HG02970 (cell line): ENCODE measurements at regions not wholly inside any gene's neighbourhood (a gene's known extent, or its start where the extent isn't known, plus 50 kb on each side); places are given as distances from the start of the nearest gene placed in this dataset.

Source experiments
- ATAC-seq: cut with Tn5 transposase; IDR thresholded peaks from one replicate; pipeline ENCODE4 v1.9.1; 2021; ENCODE audit warnings: mild to moderate bottlenecking, moderate library complexity, moderate number of reproducible peaks; ENCODE audit not compliant: unreplicated experiment, low FRiP score

DNA sequence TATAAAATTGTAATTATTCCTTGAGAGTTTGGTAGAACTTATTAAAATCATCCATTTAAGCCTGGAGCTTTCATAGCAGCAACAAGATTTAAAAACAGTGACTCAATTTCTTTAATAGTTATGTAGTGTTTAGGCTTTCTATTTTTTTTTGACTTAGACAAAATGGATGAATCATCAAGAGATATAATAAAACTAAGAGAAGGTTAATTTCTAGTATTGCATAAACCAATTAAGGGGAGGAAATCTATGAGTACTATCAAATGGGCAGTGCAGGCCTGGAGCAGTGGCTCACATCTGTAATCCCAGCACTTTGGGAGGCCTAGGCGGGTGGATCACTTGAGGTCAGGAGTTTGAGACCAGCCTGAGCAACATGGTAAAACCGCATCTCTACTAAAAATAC lies 416.3 kb upstream of the USP24 start:
- ATAC-seq, result no peak

DNA sequence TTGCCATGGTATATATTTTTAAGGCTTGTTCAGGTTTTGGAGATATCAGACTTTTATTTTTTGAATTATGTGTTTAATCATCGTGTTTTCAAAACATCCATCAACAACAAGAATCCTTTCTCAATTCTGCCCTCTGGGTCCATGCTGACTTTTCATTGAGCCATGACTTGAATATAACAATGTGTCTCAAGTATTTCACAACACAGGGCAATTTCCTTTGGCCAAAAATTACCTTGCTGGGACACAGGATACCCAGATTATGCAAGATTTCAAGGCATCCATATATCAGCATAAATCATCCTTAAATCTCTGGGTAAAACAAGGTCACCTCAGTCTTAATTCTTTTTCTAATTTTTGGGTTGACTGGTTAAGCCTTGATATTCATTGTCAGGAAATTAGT lies 411.2 kb upstream of the USP24 start:
- no peak for ATAC-seq

DNA sequence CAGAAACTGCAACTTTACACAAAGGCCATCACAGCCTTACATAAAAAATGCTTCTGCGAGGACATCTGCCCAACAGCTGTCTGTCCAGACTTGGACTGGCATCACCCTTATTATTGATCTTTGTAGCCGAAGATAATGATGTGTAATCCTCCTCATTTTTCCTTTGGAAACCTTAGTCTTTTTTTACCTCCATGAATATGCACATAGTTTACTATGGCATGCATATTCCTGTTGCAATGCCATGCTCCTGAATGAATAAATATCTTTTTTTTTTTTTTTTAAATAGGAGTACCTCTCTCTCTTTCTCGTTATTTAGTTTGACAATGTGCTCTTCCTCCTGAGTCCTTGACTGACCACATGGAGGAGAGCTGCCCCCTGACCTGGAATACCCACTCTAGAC lies 409.6 kb upstream of the USP24 start:
- ATAC-seq, result no peak

DNA sequence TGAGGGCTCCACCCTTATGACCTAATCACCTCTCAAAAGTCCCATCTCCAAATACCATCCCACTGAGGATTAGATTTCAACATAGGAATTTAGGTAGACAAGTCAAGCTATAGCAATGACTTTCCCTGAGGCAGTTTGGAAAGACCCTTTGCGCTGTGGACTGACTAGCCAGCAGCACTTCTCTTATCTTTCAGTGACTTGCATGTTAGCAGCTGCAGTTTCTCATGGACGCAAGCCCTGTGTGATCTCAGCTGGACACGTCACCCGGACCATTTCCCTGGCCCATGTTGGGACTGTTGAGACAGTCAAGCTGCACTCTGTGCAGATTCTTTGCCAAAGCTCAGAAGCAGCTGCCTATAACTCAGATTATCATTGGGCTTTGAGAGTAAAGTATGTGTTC lies 408.1 kb upstream of the USP24 start:
- ATAC-seq, result no peak

DNA sequence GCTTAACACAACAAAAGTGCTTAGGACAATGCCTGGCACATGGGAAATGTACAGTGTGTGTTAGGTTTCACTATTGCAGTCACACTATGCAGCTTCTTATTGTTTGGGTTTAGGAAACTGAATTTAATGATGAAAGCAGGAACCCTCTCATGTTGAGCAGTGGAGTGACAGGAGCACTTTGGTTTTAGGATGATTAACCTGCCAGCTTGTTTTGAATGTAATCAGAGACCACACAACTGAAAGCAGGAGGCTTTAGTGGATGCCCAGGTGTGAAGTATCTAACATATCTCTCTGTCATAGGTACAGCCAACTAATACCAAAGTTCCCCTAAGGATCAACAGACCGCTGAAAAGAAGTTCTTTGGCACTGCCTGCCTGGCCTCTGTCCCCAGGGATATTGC lies 406.9 kb upstream of the USP24 start:
- ATAC-seq, result no peak

DNA sequence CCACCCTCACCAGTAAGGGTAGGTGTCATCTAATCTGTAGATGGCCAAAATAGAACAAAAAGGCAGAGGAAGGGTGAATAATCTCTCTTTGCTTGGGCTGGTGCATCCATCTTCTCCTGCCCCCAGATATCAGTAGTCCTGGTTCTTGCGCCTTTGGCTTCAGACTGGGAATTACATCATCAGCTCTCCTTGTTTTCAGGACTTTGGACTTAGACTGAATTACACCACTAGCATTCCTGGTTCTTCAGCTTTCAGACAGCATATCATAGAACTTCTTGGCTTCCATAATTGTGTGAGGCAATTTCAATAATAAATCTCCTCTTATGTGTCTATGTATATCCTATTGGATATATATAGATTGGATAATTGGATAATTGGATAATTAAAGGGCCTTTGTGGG lies 403.0 kb upstream of the USP24 start:
- no peak for ATAC-seq

DNA sequence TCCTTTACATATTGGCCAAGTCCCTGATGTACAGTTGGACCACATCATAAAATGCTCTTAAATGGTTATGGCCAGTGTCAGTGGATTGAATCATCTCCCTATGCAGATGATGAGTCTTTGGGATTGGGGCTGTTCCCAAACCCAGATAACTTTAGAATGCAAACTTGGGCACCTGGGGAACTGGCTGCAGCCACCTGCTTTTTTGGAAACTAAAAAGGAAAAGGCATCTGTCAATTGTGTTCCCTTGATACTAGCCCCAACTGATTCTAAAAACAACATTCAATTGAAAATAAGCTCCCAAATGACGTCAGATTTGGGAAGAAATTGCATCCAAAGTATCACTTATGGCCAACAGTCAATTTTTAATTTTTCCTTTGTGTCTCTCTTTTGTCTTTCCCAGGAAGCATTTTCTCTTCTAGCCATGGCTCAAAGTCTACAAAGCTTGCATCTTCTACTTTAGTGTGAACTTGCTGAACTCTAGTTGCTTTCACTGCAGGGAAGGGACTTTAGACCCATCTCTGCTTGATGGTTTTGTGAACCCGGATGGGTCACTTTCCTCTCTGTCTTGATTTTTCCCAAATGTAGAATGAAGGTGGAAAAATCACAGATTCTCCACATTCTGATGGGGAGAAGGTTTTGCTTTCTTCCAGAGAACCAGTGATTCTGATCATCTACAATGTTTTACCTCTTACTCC lies 402.3 kb upstream of the USP24 start:
- no peak for ATAC-seq

DNA sequence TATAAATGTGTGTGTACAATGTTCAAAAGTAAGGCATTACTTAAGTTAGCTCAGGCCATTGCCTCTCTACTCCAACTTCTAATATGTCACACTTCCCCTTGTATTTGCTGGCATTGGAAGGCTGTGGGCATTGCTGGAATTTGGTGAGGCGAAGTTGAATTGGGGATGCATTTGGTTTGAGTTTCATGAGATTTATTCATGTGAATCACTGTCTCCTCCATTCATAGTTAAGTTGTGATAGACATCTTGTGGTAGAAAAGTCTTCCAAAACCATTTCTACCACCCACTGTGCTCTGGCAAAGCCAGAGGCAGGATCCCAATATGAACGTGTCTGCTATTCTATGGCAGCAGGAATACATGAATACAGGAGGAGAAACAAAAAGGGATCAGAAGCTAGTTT lies 397.8 kb upstream of the USP24 start:
- no peak for ATAC-seq

DNA sequence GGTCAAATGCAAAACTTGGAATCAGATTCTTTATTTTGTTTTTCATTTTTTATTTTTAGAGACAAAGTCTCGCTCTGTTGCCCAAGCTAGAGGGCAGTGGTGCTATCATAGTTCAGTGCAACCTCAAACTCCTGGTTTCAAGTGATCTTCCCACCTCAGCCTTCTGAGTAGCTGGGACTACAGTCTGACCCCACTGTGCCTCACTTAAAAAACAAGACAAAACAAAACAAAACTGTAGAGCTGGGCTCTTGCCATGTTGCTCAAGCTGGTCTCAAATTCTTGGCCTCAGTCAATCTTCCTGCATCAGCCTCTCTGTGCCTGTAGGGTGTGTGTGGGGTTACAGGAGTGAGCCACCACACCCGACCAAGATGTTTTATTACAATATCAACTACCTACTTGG lies 396.0 kb upstream of the USP24 start:
- no peak for ATAC-seq

DNA sequence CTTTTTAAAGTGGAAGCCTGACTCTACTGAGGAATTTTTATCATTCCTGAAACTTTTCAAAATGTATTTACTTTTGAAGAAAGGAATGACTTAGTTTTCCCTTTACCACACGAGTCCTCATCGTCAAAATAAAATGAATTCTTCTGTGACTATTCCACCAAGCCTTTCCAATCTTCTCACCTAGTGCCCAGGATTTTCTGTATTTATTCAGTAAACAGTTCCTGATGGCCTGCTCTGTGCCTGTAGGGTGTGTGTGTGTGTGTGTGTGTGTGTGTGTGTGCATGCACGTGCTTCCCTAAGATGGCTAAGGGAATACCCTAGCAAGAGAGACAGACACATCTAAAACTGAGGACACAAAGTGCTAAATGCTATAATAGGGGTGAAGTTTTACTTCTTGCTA lies 395.0 kb upstream of the USP24 start:
- ATAC-seq, result no peak

DNA sequence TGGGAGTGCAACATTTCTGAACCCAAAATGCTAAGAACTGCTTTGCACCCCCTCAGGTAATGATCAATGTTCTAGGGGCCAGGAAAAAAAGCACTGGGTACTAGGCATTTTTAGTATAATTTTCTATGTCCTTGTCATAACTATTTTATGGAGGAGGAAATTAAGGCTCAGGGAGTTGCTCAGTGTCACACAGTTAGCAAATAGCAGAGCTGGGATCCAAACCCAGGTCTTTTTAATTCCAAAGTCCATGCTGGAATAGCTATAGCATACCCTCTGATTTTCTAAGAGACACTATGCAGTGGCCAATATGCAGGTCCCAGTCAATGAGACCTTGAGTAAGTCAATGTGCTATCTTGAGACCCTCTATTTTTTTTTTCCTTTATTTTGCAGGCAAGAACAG lies 394.5 kb upstream of the USP24 start:
- no peak for ATAC-seq

DNA sequence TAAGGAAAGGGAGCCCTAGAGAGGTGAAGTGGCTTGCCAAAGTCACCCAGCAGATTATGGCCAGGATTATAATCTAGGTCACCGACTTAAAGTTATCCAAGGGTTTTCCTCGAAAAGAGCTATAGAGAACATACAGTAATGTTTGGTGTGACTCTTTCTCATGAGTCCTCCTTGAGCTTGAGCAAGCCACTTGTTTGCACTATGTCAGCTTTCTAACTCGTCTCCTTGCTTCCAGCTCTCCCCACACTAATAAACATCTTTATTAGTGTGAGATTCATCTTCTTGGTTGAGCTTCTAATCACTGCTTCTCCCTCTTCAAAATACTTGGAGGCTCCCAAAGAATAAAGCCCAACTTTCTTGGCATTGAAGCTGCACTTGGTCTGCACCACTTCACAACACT lies 390.0 kb upstream of the USP24 start:
- no peak for ATAC-seq

DNA sequence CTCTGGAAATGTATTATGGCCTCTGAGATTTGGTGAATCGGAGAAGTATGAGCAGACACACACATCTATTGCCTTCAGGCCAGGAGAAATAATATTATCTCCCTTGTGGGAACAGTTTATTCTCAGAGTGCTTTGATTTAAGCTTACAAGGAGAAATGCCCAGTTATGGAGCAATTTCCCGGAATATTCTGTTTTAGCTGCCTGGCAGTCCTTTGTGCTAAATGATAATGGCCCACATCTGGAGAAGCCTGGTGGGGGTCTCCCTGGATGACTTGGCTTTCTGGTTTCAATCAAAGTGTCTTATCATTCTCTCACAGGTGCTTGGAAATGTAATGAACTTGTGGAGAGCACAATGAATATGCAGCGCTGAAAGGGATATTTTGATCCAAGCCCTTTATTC lies 389.6 kb upstream of the USP24 start:
- ATAC-seq, result no peak

DNA sequence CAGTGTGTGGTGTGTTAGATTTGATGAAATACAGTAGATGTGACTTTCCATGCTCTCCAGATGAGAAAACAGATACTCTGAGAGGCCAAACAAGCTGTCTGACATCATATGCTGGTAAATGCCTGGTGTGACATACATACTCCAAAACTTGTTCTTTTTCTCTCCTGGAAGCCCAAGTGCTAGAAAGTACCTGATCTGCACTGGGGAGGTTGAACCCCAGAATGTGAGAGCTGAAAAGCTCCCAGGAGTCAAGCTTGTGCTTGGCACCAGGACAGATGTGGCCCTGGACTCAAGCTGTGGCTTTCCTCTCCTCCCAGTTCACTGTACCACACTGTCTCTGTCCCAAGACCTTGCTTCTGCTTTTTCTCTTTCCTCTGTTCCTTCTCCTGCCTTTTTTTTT lies 389.0 kb upstream of the USP24 start:
- ATAC-seq, result no peak

DNA sequence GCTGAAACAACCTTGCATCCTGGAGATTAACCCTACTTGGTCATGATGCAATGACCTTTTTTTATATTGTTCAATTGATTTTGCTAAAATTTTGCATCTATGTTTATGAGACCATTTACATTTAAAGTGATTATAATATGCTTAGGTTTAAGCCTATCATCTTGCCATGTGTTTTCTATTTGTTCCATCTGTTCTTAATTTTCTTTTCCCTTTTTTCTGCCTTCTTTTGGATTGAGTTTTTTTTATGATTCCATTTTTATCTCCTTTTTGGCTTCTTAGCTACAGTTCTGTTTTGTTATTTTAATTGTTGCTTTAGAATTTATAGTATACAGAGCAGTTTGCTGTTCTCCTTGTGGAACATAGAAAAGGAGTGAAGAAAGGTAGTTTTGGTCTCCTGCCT lies 385.1 kb upstream of the USP24 start:
- ATAC-seq, result no peak

DNA sequence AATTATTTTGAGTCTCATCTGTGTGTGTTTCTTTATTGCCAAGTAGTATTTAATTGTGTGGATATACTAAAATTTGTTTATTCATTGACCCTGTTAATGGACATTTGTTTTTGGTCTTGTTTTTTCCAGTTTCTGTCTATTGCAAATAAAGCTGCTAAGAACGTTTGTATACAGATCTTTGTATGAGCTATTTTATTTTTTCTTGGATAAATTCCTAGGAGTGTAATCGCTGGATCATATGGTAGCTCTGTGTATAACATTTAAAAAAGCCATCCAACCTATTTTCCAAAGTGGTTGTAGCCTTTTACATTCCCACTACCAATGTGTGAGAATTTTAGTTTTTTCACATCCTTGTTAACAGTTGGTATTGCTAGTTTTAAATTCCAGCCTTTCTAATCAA lies 382.7 kb upstream of the USP24 start:
- ATAC-seq, result no peak

DNA sequence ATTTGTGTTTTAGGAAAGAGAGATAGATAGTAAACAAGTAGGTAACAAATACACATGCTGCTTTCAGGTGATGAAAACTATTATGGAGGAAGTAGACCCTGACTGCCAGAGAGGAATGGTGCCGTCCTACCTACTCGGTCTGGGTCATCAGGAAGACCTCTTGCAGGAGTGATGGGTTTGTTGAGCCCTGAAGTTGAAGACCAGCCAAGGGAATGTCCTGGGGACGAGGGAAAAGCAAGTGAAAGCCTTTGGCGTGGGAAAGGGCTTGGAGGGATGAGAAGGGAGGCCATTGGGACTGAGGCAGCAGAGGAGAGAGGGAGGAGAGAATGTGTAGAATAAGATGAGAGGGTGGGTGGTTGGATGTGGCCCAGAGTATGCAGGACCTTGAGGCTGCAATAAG lies 379.5 kb upstream of the USP24 start:
- no peak for ATAC-seq

DNA sequence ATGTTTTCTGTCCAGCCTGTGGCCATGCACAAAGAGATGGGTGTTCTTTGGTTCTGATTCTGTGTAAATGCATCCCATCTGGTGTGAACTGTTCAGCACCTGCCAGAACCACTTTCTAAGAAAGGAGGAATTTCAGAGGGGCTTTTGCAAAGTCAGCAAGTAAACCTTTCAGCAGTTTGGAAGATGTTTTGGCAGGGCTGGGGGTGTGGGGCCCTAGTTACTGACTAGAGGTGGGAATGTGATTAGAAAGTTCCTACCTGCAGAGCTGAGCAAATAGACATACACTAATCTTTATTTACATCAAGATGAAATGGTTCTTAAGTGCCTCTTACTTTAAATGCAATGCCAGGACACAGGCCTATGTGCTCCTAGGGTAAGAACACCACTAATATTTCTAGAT lies 378.1 kb upstream of the USP24 start:
- ATAC-seq, result no peak

DNA sequence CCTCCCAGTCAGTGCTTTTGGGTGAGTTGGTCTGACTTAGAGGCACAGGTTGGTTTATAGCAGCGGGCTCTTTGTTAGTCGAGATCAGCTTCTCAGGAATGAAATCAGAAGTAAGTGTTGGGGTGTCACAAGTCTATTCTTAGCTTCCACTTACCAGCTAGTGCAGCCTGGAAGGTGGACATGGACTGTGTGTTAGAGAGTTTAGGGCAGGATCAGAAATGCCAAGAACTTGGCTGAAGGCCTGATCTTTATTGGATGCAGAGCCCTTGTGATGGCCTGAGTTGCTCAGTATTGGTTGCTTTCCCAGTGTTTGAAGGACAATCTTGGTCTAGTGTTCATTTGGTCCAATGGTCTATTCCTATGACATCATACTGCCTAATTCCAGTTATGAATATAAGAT lies 377.0 kb upstream of the USP24 start:
- no peak for ATAC-seq

DNA sequence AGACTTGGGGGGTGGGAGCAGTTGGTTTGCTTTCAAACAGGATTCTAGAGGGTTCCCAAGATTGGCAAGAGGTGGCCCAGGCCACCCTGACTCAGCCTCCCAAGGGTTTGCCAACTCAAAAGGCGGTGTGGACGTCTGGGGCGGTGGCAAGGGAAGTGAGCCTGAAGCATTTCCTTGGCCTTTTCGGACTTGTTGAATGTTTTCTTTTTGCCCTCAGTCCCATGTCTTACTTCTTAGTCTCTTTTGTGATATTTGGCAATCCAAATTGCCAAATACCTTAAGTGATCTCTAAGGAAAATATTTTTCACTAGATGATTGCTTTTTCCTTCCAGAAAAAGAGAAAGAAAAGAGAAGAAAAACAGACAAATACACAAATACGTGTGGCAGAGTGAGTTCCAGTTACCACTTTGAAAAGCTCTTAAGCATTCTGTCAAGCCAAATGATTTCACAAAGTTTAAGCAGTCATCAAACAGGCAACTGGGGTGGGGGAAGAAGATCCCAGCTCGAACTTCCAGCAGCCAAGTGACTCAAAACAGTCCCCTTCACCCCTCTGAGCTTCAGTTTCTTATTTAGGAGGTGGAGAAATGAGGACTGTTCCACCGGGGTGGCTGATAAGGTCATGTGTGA lies 374.6 kb upstream of the USP24 start:
- no peak for ATAC-seq

DNA sequence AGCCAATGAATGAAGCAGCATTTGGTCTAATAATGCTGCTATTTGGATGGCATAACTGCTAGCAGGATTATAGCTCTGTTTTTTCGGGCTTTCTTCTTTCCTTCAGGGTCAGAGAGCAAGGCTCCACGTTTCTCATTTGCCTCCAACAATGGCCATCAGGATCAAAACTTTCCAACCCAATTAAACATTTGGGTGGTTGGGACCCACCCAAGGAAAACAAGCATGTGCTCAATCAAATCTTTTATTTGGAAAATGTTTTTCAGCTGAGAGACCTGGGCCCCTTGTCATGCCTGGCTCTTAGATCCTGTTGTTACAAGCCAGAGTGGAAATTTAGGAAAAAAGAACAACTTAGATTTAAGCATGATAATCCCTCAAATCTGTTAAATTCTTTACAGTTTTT lies 373.1 kb upstream of the USP24 start:
- no peak for ATAC-seq

DNA sequence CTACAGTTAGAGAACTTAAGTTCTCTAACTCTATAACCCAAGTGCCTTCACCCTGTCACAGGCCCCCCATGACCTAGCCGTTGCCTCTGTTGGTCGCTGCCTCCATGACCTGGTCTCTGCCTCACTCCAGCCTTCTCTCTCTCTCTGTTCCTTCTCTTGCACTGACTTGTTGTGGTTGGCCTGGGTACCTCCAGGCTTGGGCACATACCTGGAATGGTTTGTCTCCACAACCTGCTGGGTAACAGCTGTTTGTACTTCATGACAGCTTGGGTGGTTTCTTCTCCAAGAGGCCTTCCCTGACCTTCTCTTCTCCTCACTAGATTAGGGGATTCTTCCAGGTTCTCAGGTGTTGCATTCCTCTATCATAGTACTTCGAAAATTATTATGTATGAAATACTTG lies 371.6 kb upstream of the USP24 start:
- ATAC-seq, result no peak

DNA sequence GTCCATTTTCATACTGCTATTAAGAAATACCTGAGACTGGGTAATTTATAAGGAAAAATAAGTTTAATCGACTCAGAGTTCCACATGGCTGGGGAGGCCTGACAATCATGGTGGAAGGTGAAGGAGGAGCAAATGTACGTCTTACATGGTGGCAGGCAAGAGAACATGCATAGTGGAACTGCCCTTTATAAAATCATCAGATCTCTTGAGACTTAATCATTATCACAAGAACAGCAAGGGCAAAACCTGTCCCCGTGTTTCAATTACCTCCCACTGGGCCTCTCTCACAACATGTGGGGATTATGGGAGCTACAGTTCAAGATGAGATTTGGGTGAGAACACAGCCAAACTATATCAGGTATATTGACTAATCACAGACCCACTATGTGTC lies 370.2 kb upstream of the USP24 start:
- ATAC-seq, result no peak
